Peyer's patch (tissue), 4 donors: ENCODE measurements at regions not wholly inside any gene's neighbourhood (a gene's known extent, or its start where the extent isn't known, plus 50 kb on each side); places are given as distances from the start of the nearest gene placed in this dataset.

ENCODE experiments used
- DNase-seq, 3 donors: peaks; one replicate each; pipeline ENCODE4 v3.0.0-alpha.2; 2017 to 2019
- H3K27ac ChIP-seq, 4 donors: fragments of 200-600 bp; sonication (generic); one replicate each; pipeline ENCODE4 v1.5.1; 2016 to 2019
- H3K27me3 ChIP-seq, 2 donors: fragments of 200-600 bp; sonication (generic); one replicate each; pipeline ENCODE4 v1.5.1; 2019
- H3K36me3 ChIP-seq, 3 donors: fragments of 200-600 bp; sonication (generic); one replicate each; pipeline ENCODE4 v1.5.1; 2016 to 2019
- H3K4me1 ChIP-seq, 4 donors: fragments of 200-600 bp; sonication (generic); one replicate each; pipeline ENCODE4 v1.5.1; 2016 to 2019
- H3K4me3 ChIP-seq, 4 donors: fragments of 200-600 bp; sonication (generic); 1 replicate in 3 of 4; 2 replicates in 1 of 4; pipeline ENCODE4 v1.5.1; 2016 to 2019; ENCODE audit warnings: mild to moderate bottlenecking in 1 of 4
- H3K9me3 ChIP-seq, 4 donors: fragments of 200-600 bp; sonication (generic); one replicate each; pipeline ENCODE4 v1.5.1; 2016 to 2019; ENCODE audit warnings: mild to moderate bottlenecking in 1 of 4
- POLR2A ChIP-seq, 2 donors: fragments of 450-650 bp; IDR thresholded peaks; one replicate each; pipeline ENCODE4 v1.5.1; 2017; ENCODE audit warnings: antibody characterized with exemption in 2 of 2, mild to moderate bottlenecking in 2 of 2, moderate library complexity in 2 of 2
- TF ChIP-seq, protein P1 (sequence below), 6 experiments: fragments of 450-650 bp in 4 of 6; fragments of 200-600 bp in 2 of 6; sonication (generic) in 1 of 6; IDR thresholded peaks; one replicate each; pipeline ENCODE4 v1.5.1; 2017 to 2019; ENCODE audit warnings: antibody characterized with exemption in 6 of 6, mild to moderate bottlenecking in 3 of 6, moderate library complexity in 1 of 6

DNA sequence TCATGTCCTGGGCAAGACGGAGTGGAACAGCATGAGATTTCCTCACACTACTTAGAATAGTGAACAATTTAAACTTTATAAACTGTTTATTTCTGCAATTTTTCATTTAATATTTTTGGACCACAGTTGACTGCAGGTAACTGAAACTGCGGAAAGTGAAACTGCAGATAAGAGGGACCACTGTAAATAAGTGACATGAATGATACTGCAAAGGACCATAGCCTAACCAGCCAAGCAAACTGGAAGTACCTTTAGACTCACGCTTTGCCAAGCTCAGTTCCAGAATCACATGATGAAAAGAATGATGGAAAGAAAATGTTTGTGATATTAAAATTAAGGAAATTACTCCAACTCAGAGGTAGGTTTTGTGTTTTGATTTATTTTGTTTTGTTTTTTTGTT is 94.6 kb upstream of the ITGA4 start:
- H3K4me1 ChIP-seq: no peaks in the 10 kb centered on the region
- no peaks in the 10 kb centered on the region for H3K36me3 ChIP-seq
- H3K4me3 ChIP-seq: no peak overlapping the region
- no peaks in the 10 kb centered on the region for H3K27me3 ChIP-seq
- H3K27ac ChIP-seq: no peak overlapping the region
- no peaks in the 10 kb centered on the region for H3K9me3 ChIP-seq
- DNase-seq: no peak
- no peak for TF ChIP-seq POLR2A (IDR thresholded peaks at IDR 0.05)
- TF ChIP-seq, protein P1, sequence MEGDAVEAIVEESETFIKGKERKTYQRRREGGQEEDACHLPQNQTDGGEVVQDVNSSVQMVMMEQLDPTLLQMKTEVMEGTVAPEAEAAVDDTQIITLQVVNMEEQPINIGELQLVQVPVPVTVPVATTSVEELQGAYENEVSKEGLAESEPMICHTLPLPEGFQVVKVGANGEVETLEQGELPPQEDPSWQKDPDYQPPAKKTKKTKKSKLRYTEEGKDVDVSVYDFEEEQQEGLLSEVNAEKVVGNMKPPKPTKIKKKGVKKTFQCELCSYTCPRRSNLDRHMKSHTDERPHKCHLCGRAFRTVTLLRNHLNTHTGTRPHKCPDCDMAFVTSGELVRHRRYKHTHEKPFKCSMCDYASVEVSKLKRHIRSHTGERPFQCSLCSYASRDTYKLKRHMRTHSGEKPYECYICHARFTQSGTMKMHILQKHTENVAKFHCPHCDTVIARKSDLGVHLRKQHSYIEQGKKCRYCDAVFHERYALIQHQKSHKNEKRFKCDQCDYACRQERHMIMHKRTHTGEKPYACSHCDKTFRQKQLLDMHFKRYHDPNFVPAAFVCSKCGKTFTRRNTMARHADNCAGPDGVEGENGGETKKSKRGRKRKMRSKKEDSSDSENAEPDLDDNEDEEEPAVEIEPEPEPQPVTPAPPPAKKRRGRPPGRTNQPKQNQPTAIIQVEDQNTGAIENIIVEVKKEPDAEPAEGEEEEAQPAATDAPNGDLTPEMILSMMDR (IDR thresholded peaks at IDR 0.05): no peak

DNA sequence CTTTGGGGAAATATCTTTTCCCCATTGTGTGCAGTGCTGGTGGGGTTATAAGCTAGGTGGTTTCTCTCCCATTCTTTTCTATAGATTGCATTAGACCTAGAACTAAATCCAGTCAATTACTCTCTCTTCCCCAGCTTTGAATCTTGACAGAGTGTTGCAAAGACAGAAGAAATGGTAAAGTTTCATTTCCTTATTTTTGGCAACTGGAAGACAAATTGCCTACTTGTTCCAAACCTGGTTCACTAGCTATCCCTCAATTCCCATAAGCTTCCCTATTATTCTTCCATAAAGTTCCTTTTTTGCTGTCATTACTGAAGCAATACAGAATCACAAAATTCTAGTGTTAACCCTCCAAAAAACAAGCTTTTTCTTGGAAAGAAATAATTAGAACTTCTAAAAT is 94.0 kb upstream of the ITGA4 start:
- Histone ChIP-seq H3K4me3 (no peak overlapping the region), H3K27me3 (no peaks in the 10 kb centered on the region), H3K9me3 (no peaks in the 10 kb centered on the region), H3K27ac (no peak overlapping the region), H3K36me3 (no peaks in the 10 kb centered on the region), H3K4me1 (no peaks in the 10 kb centered on the region)
- no peak for TF ChIP-seq POLR2A (IDR thresholded peaks at IDR 0.05)
- TF ChIP-seq, protein P1 (IDR thresholded peaks at IDR 0.05): no peak
- DNase-seq: no peak

- no peak overlapping the region for H3K4me3 ChIP-seq
- no peak for DNase-seq
- no peaks in the 10 kb centered on the region for H3K9me3 ChIP-seq
- TF ChIP-seq, protein P1 (IDR thresholded peaks at IDR 0.05): no peak
- TF ChIP-seq POLR2A (IDR thresholded peaks at IDR 0.05): no peak
- no peak overlapping the region for H3K27ac ChIP-seq
- H3K36me3 ChIP-seq: no peaks in the 10 kb centered on the region
- H3K27me3 ChIP-seq: no peaks in the 10 kb centered on the region
- H3K4me1 ChIP-seq: no peaks in the 10 kb centered on the region
Observed at GRCh38 chr2:181364492-181365170, 92.6 kb upstream of the ITGA4 start.

DNA sequence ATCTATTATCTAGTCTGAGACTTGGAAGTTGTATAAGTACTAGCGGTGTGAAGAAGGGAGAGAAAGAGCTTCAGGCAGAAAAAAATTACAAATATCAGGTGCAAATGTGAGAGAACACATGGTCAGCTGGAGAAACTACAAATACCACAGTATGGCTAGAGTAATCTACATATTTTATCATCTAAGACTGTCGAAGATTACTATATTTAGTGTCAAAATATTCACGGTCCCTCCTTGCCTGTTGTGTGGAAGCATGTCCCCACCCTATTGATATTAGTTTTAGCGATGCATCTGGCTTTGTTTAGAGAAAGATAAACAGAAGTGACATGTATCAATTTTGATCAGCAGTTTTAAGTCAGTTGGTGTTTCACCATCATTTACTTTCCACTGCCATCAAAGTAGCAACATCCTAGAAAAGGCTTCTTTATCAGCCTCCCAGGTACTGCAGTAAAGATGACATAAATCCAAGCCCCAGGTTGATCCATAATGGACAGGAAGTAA is 90.5 kb upstream of the ITGA4 start:
- no peak overlapping the region for H3K4me3 ChIP-seq

DNA sequence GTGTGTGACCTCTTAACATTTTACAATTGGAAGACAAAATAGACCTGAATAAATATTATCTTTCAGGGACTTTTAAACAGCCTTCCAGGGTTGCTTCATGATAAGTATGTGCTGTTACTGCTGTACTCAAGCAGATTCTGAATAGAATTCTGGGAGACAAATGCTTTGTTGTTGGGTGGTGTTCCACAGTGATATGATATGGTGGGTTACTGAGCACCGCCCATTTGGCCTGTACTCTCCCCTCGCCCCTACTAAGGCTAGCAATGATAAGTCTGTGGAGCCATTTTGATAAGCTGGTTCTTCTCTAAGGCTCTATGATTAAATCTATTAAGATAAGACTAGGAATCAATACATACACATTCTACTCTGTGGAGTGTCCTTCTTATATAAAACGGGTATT is 89.8 kb upstream of the ITGA4 start:
- H3K4me3 ChIP-seq: no peak overlapping the region
- TF ChIP-seq, protein P1 (IDR thresholded peaks at IDR 0.05): no peak
- no peak for TF ChIP-seq POLR2A (IDR thresholded peaks at IDR 0.05)
- H3K36me3 ChIP-seq: no peaks in the 10 kb centered on the region
- no peaks in the 10 kb centered on the region for H3K9me3 ChIP-seq
- no peaks in the 10 kb centered on the region for H3K27me3 ChIP-seq
- no peaks in the 10 kb centered on the region for H3K4me1 ChIP-seq
- no peak for DNase-seq
- H3K27ac ChIP-seq: no peak overlapping the region

More for the DNA sequence above, 90.5 kb upstream of the ITGA4 start:
- TF ChIP-seq, protein P1 (IDR thresholded peaks at IDR 0.05): no peak
- no peaks in the 10 kb centered on the region for H3K27me3 ChIP-seq
- no peaks in the 10 kb centered on the region for H3K9me3 ChIP-seq
- no peak overlapping the region for H3K27ac ChIP-seq
- H3K36me3 ChIP-seq: no peaks in the 10 kb centered on the region
- H3K4me1 ChIP-seq: no peaks in the 10 kb centered on the region
- DNase-seq: no peak
